CD4-positive, alpha-beta T cell treated with Interleukin-6 at 100 ng/mL for 8 hours (primary cell): ENCODE measurements at regions not wholly inside any gene's neighbourhood (a gene's known extent, or its start where the extent isn't known, plus 50 kb on each side); places are given as distances from the start of the nearest gene placed in this dataset.

ENCODE experiments used
- DNase-seq: peaks from one replicate; pipeline ENCODE4 v3.0.0-alpha.2; 2020; ENCODE audit warnings: mixed read lengths, low spot score

- no peak for DNase-seq
Measured at GRCh38 chrX:10747975-10748374, 127.6 kb upstream of the MID1 start.

GRCh38 chrX:10749113-10749512, 128.7 kb upstream of the MID1 start:
- no peak for DNase-seq

- DNase-seq: no peak
Measured at GRCh38 chrX:10750581-10750980, 130.2 kb upstream of the MID1 start.

GRCh38 chrX:10753116-10753515, 132.7 kb upstream of the MID1 start:
- no peak for DNase-seq

- DNase-seq: no peak
Measured at GRCh38 chrX:10754445-10754844, 134.1 kb upstream of the MID1 start.

- DNase-seq: no peak
Measured at GRCh38 chrX:10755439-10756334, 135.3 kb upstream of the MID1 start.

GRCh38 chrX:10756441-10756840, 136.1 kb upstream of the MID1 start:
- no peak for DNase-seq

- DNase-seq: no peak
Measured at GRCh38 chrX:10759141-10759799, 138.9 kb upstream of the MID1 start.

GRCh38 chrX:10761447-10761846, 141.1 kb upstream of the MID1 start:
- DNase-seq: no peak

- no peak for DNase-seq
Measured at GRCh38 chrX:10769195-10769594, 148.8 kb upstream of the MID1 start.

- no peak for DNase-seq
Measured at GRCh38 chrX:10769696-10770619, 149.6 kb upstream of the MID1 start.

- no peak for DNase-seq
Measured at GRCh38 chrX:10773318-10773717, 152.9 kb upstream of the MID1 start.

- DNase-seq: no peak
Measured at GRCh38 chrX:10781847-10782530, 161.6 kb upstream of the MID1 start.

- DNase-seq: no peak
Measured at GRCh38 chrX:10783451-10783995, 163.1 kb upstream of the MID1 start.

GRCh38 chrX:10787264-10787663, 166.9 kb upstream of the MID1 start:
- DNase-seq: no peak

- no peak for DNase-seq
Measured at GRCh38 chrX:10794203-10794630, 173.8 kb upstream of the MID1 start.

GRCh38 chrX:10795721-10796120, 175.3 kb upstream of the MID1 start:
- no peak for DNase-seq

GRCh38 chrX:10797466-10797865, 177.1 kb upstream of the MID1 start:
- no peak for DNase-seq

- DNase-seq: no peak
Measured at GRCh38 chrX:10798041-10798440, 177.7 kb upstream of the MID1 start.

- no peak for DNase-seq
Measured at GRCh38 chrX:10800796-10801195, 180.4 kb upstream of the MID1 start.

GRCh38 chrX:10811111-10811510, 190.7 kb upstream of the MID1 start:
- DNase-seq: no peak
